HUDEP-2 (cell line): ENCODE measurements at regions not wholly inside any gene's neighbourhood (a gene's known extent, or its start where the extent isn't known, plus 50 kb on each side); places are given as distances from the start of the nearest gene placed in this dataset.
A peak's percentile ranks its signal among the peaks of the same experiment; 100 is the strongest.

Source experiments
- DNase-seq, 76 experiments: peaks; one replicate each; lab custom pipeline; 2025; ENCODE audit not compliant: unreplicated experiment in 76 of 76; lab: John Stamatoyannopoulos, UW

- no peak for DNase-seq
These were observed 559.7 kb upstream of the FAT1 start for GRCh38 chr4:187283201-187283955.

- DNase-seq = no peak
These were observed 562.9 kb upstream of the FAT1 start for GRCh38 chr4:187286525-187286924.

GRCh38 chr4:187289371-187289770 is 565.7 kb upstream of the FAT1 start:
- no peak for DNase-seq

- DNase-seq = peak in 2 of 76 experiments; percentile 22 to 24
These were observed 571.2 kb upstream of the FAT1 start for GRCh38 chr4:187294861-187295260.

- DNase-seq = no peak
These were observed 578.3 kb upstream of the FAT1 start for GRCh38 chr4:187301923-187302322.

- DNase-seq = no peak
These were observed 578.9 kb upstream of the FAT1 start for GRCh38 chr4:187302457-187303150.

- no peak for DNase-seq
These were observed 580.5 kb upstream of the FAT1 start for GRCh38 chr4:187304133-187304532.

GRCh38 chr4:187307131-187307530 is 583.5 kb upstream of the FAT1 start:
- no peak for DNase-seq

GRCh38 chr4:187309456-187309855 is 585.8 kb upstream of the FAT1 start:
- DNase-seq = no peak

- no peak for DNase-seq
These were observed 588.6 kb upstream of the FAT1 start for GRCh38 chr4:187312299-187312698.

- no peak for DNase-seq
These were observed 594.1 kb upstream of the FAT1 start for GRCh38 chr4:187317799-187318198.

GRCh38 chr4:187321711-187322110 is 598.1 kb upstream of the FAT1 start:
- no peak for DNase-seq

GRCh38 chr4:187332141-187332540 is 608.5 kb upstream of the FAT1 start:
- no peak for DNase-seq

- DNase-seq = no peak
These were observed 609.5 kb upstream of the FAT1 start for GRCh38 chr4:187333151-187333550.

GRCh38 chr4:187335339-187335738 is 611.7 kb upstream of the FAT1 start:
- DNase-seq = no peak

GRCh38 chr4:187354740-187355139 is 631.1 kb upstream of the FAT1 start:
- DNase-seq = no peak

GRCh38 chr4:187357045-187357643 is 633.5 kb upstream of the FAT1 start:
- no peak for DNase-seq

- DNase-seq = peak in 1 of 76 experiments; percentile 1
These were observed 634.2 kb upstream of the FAT1 start for GRCh38 chr4:187357821-187358220.

GRCh38 chr4:187362937-187363857 is 632.4 kb upstream of the ZFP42 start:
- DNase-seq = no peak

- no peak for DNase-seq
These were observed 631.2 kb upstream of the ZFP42 start for GRCh38 chr4:187364401-187364800.

GRCh38 chr4:187364851-187365250 is 630.7 kb upstream of the ZFP42 start:
- no peak for DNase-seq
